SW480 (cell line): ENCODE measurements at regions not wholly inside any gene's neighbourhood (a gene's known extent, or its start where the extent isn't known, plus 50 kb on each side); places are given as distances from the start of the nearest gene placed in this dataset.

Experiments
- DNase-seq: peaks from one replicate; pipeline ENCODE4 v3.0.0-alpha.2; 2016; ENCODE audit warnings: low spot score

DNA sequence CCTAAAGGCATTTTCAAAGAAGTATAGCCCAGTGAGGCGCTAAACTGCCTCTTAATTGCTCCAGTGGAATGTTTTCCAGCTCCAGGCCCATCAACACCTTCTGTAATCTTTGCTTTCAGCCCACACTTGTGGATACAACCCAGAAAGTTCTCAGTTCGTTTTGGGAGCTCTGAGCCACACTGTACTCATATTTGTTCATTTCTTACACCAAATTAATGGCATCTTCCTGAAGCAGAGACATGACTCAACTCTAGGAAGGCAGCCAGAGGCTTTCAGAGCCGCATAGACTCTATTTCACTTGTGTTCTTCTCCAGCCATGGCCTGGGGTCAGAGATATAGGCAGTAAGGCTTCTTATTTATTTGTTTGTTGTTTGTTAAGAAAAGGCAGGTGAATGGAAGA lies 175.5 kb upstream of the NCAM1 start:
- no peak for DNase-seq

DNA sequence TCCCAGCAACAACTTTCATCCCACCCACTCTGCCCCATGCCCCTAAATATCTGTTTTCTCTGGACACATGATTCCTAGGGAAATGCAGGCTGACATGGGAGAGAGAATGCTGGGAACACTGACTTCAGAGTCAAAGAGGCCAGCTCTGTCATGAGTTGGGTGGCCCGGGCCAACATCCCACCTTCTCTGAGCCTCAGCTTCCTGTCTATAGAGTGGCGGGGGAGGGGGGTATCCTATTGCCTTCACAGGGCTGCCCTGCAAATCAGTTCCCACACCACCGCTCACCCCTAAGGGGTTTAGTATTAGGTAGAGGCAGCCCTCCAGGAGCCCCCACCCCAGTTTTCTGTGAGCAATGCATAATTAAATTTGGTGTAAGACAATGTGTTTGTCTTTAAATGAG lies 175.0 kb upstream of the NCAM1 start:
- DNase-seq, result no peak

DNA sequence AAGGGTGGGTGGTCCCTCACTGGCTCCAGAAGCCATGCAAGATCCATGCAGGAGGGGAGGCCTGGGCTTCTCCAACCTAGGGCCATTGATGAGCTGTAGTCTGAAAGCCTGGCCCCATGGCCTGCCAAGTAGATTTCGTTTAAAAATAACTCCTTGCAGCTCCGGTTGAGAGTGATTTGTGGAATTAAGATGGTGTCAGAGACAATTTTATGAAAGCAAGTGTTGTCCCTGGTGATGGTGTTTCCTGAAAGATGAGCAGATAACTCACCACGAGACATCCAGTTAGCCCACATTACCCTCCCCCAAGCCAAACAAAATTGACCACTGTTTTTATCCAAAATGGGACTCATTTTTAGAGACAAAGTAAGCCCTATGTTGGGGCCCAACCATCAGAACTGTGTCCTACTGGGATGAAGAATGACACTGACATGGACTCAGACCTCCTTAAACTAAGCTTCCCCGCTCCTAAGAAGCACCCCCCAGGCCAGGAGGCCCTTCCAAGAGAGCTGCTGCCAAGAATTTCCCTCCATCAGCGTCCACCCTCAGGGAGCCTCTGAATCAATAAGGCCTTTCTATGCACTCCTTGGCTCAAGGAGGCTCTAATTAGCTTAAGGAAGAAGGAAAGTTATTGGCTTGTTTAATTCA lies 174.2 kb upstream of the NCAM1 start:
- DNase-seq, result no peak

DNA sequence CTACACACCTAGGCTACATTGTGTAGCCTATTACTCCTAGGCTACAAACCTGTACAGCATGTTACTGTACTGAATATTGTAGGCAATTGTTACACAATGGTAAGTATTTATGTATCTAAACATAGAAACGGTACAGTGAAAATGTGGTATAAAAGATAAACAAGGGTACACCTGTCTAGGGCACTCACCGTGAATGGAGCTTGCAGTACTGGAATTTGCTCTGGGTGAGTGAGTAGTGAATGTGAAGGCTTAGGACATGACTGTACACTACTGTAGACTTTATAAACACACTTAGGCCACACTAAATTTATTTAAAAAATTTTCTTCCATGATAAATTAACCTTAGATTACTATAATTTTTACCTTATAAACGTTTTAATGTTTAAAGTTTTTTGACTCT lies 171.7 kb upstream of the NCAM1 start:
- no peak for DNase-seq

DNA sequence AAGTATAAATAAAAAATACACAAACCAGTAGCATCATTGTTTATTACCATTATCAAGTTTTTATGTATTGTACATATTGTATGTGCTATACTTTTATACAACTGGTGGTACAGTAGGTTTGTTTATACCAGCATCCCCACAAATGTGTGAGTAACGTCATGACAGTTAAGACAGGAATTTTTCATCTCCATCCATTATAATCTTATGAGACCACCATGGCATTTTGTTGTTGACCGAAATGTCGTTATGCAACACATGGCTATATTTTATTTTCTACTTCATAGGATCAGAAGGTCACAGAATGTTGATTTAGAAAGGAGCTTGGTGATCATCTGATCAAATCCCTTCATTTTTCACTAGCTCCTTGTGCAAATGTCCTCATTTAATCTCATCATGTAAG lies 170.9 kb upstream of the NCAM1 start:
- no peak for DNase-seq

DNA sequence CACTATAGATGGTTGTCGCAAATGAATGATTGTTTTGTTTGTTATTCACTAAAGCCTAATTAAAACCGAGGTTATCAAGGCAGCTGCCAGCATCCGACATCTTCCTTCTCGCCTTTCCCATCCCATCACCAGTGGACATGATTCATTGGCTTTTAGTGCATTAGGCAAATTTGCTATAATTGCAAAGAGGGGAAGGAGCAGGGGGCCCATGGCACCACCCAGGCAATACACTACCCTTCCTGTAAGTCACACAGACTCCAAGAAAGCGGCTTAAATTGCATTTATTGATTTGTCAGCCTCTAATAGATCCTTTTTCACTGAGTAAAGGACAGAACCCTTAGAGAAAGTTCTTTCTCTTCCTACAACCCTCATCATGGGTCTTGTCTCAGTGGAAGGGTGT lies 169.2 kb upstream of the NCAM1 start:
- no peak for DNase-seq

DNA sequence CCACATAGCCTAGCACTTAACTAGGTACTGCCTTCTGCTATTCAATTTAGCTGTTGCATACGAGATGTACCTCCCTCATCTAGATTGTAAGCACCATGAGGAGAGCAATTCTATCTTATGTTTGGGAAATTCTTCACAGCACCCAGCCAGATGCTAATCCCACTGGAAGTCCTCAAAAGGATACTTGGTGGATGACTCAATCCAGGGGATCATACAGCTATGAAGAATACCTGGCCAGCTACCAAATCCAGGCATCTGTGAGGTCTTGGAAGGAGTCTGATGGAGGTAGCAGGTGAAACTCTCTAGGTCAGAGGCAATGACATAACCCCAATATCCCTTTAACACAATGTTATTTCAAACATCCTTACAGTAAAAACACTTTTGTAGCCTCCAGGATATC lies 167.8 kb upstream of the NCAM1 start:
- peak; percentile 13 for DNase-seq

DNA sequence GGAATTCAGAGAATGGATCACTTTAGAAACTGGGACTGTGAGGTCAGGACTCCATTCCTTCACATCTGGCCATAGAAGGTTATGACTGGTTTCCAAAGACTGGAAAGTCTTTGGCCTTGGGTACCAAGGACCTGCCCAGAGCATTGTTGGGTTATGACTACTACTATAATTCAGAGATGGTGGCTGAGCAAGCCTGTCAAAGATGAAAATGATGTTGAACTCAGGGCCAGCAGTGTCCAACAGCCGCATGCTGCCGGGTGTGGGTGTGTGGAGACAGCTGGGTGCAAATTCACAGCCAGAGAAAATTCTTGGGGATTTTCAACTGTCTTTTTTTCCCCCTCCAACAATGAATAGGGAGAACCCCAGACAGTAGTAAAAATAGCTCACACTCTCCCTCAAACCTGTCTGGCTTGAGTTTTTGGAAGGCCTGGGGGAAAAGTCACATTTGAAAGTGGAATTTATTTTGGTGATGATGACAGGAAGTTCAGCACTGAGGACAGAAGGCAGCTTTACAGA lies 166.8 kb upstream of the NCAM1 start:
- no peak for DNase-seq

DNA sequence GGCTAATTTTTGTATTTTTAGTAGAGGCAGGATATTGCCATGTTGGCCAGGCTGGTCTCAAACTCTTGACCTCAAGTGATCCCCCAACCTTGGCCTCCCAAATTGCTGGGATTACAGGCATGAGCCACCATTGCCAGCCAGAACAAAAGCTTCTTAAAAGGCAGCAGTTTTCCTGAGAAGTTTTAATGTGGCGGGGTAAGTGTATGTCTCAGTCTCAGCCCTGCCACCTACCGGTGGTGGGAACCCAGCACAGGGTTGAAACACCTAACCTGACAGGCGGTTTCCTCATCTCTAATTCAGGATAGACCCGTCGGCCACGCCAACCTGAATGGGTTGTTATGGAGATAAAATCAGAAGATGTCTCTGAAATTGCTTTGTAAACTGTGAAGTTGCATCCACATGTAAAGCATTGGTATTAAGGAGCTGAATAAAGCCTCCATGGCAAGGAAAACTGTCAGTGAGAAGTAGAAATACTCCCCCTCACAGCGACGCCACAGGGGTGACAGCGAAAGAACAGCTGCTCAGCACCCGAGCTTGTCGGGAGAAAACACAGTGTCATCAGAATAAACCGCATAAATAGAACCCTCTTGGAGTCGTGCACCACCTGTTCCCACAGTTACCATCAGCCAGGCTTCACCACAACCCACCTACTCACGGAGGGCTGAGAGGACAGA lies 165.9 kb upstream of the NCAM1 start:
- DNase-seq, result peak; percentile 41

DNA sequence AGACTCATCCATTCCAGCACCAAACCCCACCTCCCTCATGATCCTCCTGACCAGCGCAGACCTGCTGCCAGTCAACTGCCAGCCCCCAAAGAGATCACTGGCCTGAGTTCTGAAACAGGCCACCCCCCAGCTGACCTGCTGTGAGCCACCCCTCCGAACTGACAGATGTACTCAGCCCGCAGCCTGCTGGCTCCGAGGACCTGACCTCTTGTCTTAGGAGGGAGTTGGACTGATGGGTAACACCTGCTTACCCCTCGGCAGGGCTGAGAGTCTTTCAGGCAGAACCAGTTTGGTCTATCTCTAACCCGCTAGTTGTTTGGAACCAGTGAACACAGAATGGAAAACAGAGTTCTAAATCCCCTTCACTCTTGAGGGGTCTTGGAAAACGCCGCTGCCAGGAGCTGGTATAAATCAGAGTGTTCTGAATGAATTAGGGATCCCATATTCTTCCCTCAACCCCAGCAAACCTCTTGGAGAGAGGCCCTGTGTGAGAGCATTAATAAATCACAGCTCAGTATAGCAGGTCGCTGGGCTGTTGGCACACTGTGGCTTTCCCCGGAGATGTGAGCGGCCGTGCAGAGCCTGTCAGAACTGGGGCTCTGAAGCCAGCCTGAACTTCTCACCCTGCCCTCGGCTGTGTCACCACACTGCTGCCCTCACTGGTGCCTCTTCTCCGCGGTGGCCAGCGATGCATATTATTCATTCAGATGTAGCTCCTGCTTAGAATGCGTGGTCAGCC lies 165.1 kb upstream of the NCAM1 start:
- DNase-seq, result no peak

DNA sequence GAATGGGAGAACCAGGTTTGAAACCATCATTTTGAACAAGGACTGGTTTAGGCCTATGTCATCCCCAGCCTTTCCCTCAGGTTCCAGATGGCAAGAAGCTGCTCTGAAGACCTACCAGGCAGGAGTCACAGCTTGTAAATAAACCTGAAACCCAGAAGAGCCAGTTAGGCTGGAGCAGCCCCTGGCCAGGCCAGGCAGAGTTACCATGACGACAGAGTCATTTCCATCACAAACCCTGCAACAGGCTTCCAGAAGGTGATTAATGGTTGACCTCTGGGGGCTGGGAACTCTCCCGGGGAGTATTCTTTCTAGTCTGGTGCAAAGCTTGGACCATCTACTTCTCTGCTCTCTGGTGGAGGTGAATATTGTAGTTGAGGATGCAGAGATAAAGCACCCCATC lies 164.1 kb upstream of the NCAM1 start:
- no peak for DNase-seq

DNA sequence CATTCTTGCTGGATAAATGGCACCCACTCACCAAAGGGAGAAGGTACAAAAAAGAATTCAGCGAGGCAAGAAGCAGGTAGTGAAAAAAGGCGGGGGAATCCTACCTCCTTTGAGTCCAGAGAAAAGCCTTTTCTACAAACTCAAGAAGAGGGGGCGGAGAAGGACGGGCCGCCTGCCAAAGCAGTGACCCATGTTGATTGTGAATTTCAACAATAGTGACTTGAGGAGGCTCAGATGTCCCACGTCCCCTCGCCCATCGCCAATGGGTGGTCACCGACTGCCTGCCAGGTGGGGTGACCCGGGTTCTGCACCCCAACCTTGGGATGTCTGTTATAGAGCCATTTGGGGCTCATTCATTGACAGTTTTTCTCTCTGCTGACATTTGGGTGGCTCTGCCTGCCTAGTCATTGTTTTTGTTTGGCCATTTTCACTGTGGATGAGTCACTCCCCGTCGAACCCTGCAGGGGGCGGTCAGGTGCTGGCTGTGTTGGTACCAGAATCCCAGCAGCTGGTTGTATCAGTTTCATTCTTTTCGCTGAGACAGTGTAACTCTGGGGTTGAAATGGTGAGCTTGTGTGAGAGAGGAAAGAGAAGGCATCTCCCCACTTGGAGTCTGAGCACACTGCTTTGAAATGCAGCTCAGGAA lies 163.4 kb upstream of the NCAM1 start:
- no peak for DNase-seq

DNA sequence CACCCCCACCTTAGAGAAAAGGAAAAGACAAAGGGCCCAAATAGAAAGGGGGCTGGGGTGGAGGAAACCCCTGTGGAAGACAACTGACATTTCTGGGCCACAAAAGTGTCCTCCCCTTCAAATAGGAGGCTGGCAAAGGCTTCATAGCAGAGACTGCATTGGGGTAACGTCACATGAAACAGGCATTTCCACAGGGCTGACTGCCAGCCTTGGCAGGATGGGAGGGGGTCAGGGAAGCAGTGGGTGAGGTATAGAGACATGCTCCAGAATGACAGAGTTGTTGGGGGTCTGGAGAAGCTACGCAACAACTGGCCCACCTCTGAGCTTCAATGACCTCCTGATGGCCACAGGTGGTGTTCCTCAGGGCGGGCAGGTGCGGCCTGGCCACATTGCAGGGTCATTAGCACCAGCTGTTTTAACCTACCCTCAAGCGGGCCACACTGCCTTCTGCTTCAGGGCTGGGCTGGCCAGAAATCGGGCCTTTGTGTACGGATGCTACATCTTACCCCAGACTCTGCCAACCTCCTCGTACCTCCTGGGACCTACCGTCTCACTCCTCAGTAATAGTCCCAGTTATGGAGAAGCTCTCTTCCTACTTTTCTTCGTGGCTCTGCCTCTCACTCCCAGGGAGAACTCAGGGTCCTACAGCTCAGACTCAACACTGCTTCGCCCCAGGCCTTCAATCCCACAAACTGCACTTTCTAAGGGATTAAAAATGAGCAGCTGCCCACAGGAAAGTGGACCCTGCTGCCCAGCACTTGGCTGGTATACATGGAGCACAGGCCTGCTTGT lies 160.0 kb upstream of the NCAM1 start:
- no peak for DNase-seq

DNA sequence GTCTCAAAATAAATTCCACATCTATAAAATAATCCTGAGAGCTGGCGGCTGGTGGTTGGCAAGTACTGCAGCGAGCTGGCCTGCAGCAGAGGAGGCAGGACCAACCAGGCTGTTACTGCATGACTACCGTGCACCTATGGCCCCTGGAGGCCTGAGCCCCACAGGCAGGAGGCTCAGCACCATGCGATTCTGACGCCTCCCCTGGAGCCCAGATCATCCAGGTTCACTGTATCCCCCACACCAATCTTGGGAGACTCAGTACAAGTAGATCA lies 159.5 kb upstream of the NCAM1 start:
- no peak for DNase-seq

DNA sequence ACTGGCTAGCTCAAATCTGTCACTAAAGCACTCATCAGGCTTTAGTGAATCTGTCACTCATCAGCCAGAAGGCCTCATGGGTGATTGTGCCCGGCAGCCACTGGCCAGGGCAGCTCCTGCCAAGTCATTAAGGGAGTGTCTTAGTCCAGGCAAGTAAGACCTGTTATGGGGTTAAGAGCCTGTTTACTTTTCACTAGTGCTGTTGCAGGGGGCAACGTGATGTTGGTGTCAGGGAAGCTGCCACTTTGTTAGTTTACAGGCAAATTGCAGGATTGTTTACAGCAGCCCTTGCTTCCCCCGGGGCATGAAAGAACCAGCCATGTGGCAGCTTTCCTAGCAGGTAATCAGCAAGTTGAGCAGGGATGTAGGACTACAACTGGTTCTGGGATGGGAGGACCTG lies 155.6 kb upstream of the NCAM1 start:
- no peak for DNase-seq

DNA sequence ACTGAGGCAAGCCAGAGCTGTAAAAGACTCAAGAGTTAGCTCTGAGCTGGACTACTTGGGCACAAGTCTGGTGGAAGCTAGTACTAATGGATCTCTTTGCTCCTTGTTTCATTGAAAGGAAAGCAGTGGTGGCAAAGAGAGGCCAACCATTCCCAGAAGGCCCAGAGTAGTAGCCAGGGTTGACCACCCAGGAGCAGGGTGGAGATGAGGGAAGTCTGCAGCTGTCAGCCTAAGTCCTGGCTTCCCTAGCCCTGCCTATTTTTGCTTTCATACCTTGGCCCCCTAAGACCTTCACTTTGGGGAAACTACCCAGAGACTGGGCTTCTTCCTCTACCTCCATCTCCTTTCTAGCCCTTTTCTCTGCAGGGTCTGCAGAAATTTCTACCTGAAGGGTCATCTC lies 155.0 kb upstream of the NCAM1 start:
- DNase-seq, result no peak

DNA sequence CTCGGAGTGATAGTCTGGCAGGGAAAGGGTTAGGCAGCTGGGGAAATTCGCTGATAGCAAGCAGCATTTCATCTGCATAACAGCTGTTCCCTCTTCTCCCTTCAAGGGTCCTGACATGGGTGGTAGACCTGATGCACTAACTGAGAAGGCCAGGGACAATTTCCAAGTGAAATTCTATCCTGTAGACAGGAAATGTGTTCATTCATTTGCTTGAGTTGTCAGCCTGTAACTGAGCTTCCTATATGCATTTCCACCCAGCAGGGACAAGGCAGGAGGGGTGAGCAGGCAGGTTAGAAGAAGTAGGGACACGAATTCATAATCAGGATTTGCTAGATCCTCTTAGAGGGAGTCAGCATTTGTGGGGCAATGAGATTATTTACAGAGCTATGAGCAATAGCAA lies 154.3 kb upstream of the NCAM1 start:
- no peak for DNase-seq

DNA sequence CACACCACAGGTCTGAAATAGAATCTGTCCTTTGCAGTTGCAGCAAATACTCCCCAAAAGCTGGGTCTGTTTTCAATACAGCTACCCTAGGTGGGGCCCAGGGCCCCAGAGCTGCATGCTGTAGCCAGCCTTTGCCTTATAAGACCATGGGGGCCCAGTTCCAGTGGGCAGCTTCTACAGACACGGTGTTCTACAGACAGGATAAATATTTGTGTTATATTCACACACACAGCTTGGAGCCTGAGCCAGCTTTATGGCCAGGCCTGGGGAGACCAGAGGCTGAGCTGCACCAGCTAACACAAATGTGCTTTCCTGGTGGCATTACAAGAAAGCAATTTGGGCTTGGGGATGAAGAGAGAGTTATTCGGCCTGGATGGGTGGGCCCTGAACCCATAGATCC lies 151.8 kb upstream of the NCAM1 start:
- no peak for DNase-seq

DNA sequence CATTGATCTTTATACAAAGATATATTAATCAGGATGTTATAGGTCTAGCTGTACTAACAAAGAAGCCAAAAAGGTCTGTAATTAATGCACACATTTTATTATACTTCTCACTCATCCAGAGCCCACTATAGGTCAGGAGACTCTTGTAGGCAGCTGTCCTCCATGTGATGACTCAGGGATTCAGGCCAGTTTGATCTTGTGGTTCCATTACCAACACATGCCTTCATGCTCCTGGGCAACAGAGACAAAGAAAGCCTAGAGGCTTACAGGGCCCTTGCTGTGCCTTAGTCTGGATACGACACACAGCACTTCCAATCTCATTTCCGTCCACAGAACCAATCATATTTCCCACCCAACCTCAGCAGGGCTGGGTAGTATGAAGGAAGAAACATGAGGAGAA lies 150.3 kb upstream of the NCAM1 start:
- DNase-seq, result no peak

DNA sequence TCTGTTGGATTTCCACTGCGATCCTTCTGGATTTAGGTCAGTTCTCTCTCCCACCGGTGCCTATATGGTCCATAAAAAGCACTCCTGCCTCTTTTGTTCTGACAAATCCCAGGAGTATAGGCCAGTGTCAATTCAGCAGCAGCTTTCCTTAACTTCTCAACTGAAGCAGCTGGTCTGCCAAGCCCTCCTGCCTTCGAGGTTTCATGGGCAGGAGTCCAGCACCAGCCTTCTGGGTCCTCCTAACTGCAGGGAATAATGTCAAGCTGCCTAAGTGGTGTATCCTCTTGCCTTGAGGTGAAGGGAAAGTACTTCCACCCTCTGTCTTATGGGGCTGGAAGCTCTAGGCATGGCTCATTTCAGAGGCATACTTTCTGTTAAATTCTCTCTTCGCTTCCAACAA lies 149.4 kb upstream of the NCAM1 start:
- DNase-seq, result no peak

DNA sequence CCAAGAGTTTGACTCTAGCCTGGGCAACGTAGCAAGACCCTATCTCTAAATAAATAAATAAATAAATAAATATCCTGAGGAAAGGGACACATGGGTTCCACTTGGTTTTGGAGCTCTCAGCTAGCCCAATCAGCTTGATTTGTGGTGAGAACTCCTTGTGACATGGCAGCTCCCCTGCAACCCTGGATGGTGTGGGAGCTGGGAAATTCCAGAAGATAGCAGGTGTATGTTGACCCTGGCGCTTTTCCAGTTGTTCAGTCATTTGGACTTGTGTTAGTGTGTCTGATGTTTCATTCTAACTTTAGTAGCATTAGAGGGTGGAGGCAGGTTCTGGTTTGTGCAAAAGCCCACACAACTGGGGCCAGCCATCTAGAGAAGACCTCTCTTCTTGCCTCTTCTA lies 148.5 kb upstream of the NCAM1 start:
- DNase-seq, result no peak

DNA sequence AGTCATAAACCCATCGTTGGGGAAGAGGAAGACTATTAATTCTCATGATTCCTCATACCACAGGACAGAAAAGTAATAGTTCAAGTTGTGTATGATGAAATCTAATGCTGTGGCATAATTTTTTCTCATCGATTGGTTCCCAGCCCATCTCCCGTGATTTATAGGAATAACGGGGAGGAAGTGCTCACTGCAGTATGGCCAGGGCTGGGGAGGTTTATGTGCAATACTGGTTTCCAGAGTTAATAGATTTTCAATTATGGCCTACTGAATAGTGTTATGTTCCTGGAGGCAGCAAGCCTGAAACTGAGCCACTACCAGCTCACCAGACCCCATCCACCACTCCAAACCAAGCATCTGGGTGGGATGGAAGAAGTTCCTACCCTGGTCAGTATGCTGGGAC lies 147.1 kb upstream of the NCAM1 start:
- DNase-seq, result no peak
